ENCODE measurements at regions not wholly inside any gene's neighbourhood (a gene's known extent, or its start where the extent isn't known, plus 50 kb on each side); places are given as distances from the start of the nearest gene placed in this dataset.

DNA sequence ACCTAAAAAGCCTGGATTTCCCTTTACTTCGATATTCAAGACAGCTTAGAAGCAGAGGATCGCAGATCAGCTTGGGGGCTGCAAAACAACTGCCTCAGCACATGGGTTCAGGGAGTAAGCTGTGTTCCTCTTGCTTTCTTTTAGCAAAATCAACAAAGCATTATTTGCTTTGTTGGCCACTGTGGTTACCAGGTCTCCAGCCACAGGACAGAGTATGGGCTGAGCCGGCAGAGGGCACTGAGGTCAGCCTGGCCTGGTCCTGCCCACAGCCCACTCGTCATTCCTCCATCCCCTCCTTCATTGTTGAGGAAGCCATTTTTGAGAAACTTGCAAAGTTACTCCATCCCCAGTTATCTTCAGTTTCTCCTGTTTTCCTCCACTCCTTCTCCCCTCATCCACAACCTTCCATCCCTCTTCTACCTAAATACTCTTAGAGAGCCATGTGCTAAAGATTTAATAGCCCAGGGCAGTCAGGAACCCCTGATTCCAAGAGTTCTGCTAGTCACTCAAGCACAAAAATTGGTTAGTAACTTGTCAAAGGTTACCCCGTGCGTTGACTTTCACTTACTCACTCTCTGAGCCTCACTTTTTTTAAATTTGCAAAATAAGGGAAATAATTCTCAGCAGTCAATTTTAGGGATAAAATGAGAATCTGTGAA is 60.0 kb upstream of the HES1 start:
- no peak overlapping the region for H3K27ac Mint-ChIP-seq
- Histone ChIP-seq H3K27me3 (ENCODE audit: insufficient read depth) (peaks cover 21% of the 10 kb centered on the region), H2AFZ (peak overlapping the region; percentile 69; the same call in 1 of the 2 replicates), H3F3A (replicated peaks; ENCODE audit: low read depth) (0 out of 2 replicates have a peak, but pooled peaks cover 3% of the 10 kb centered on the region), H3K79me2 (replicated peaks; ENCODE audit: insufficient read depth) (no peaks in the 10 kb centered on the region), H3K4me2 (no peak overlapping the region), H3K4me3 (no peak overlapping the region), H3K27ac (ENCODE audit: low read depth) (no peak overlapping the region), H3K4me1 (ENCODE audit: insufficient read depth) (no peaks in the 10 kb centered on the region; the same call in 1 of the 2 replicates), H3K9me2 (ENCODE audit: insufficient read depth) (0 out of 2 replicates have a peak, but pooled peaks cover 3% of the 10 kb centered on the region), H4K20me1 (replicated peaks; ENCODE audit: insufficient read depth) (no peaks in the 10 kb centered on the region), H3K36me3 (ENCODE audit: insufficient read depth) (no peaks in the 10 kb centered on the region)
- TF ChIP-seq POLR2AphosphoS5 (IDR thresholded peaks at IDR 0.05; ENCODE audit: low read depth) (no peak), CREB1 (CRISPR knock-in tag; IDR thresholded peaks at IDR 0.05; ENCODE audit: low read depth) (no peak), EZH2phosphoT487 (IDR thresholded peaks at IDR 0.05; ENCODE audit: unreplicated experiment) (no peak), EZH2 (IDR thresholded peaks at IDR 0.05; ENCODE audit: low read depth, unreplicated experiment) (no peak), ZNF331 (CRISPR knock-in tag; IDR thresholded peaks at IDR 0.05; ENCODE audit: low read depth) (no peak), ZNF114 (CRISPR knock-in tag; IDR thresholded peaks at IDR 0.05) (no peak), STAT1 (IDR thresholded peaks at IDR 0.05; ENCODE audit: unreplicated experiment) (no peak), JUNB (IDR thresholded peaks at IDR 0.05; ENCODE audit: unreplicated experiment) (no peak), NANOG (IDR thresholded peaks at IDR 0.05; ENCODE audit: borderline replicate concordance) (no peak)
- TF ChIP-seq, protein P1, sequence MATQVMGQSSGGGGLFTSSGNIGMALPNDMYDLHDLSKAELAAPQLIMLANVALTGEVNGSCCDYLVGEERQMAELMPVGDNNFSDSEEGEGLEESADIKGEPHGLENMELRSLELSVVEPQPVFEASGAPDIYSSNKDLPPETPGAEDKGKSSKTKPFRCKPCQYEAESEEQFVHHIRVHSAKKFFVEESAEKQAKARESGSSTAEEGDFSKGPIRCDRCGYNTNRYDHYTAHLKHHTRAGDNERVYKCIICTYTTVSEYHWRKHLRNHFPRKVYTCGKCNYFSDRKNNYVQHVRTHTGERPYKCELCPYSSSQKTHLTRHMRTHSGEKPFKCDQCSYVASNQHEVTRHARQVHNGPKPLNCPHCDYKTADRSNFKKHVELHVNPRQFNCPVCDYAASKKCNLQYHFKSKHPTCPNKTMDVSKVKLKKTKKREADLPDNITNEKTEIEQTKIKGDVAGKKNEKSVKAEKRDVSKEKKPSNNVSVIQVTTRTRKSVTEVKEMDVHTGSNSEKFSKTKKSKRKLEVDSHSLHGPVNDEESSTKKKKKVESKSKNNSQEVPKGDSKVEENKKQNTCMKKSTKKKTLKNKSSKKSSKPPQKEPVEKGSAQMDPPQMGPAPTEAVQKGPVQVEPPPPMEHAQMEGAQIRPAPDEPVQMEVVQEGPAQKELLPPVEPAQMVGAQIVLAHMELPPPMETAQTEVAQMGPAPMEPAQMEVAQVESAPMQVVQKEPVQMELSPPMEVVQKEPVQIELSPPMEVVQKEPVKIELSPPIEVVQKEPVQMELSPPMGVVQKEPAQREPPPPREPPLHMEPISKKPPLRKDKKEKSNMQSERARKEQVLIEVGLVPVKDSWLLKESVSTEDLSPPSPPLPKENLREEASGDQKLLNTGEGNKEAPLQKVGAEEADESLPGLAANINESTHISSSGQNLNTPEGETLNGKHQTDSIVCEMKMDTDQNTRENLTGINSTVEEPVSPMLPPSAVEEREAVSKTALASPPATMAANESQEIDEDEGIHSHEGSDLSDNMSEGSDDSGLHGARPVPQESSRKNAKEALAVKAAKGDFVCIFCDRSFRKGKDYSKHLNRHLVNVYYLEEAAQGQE (IDR thresholded peaks at IDR 0.05; ENCODE audit: unreplicated experiment): no peak
- TF ChIP-seq, protein P2, sequence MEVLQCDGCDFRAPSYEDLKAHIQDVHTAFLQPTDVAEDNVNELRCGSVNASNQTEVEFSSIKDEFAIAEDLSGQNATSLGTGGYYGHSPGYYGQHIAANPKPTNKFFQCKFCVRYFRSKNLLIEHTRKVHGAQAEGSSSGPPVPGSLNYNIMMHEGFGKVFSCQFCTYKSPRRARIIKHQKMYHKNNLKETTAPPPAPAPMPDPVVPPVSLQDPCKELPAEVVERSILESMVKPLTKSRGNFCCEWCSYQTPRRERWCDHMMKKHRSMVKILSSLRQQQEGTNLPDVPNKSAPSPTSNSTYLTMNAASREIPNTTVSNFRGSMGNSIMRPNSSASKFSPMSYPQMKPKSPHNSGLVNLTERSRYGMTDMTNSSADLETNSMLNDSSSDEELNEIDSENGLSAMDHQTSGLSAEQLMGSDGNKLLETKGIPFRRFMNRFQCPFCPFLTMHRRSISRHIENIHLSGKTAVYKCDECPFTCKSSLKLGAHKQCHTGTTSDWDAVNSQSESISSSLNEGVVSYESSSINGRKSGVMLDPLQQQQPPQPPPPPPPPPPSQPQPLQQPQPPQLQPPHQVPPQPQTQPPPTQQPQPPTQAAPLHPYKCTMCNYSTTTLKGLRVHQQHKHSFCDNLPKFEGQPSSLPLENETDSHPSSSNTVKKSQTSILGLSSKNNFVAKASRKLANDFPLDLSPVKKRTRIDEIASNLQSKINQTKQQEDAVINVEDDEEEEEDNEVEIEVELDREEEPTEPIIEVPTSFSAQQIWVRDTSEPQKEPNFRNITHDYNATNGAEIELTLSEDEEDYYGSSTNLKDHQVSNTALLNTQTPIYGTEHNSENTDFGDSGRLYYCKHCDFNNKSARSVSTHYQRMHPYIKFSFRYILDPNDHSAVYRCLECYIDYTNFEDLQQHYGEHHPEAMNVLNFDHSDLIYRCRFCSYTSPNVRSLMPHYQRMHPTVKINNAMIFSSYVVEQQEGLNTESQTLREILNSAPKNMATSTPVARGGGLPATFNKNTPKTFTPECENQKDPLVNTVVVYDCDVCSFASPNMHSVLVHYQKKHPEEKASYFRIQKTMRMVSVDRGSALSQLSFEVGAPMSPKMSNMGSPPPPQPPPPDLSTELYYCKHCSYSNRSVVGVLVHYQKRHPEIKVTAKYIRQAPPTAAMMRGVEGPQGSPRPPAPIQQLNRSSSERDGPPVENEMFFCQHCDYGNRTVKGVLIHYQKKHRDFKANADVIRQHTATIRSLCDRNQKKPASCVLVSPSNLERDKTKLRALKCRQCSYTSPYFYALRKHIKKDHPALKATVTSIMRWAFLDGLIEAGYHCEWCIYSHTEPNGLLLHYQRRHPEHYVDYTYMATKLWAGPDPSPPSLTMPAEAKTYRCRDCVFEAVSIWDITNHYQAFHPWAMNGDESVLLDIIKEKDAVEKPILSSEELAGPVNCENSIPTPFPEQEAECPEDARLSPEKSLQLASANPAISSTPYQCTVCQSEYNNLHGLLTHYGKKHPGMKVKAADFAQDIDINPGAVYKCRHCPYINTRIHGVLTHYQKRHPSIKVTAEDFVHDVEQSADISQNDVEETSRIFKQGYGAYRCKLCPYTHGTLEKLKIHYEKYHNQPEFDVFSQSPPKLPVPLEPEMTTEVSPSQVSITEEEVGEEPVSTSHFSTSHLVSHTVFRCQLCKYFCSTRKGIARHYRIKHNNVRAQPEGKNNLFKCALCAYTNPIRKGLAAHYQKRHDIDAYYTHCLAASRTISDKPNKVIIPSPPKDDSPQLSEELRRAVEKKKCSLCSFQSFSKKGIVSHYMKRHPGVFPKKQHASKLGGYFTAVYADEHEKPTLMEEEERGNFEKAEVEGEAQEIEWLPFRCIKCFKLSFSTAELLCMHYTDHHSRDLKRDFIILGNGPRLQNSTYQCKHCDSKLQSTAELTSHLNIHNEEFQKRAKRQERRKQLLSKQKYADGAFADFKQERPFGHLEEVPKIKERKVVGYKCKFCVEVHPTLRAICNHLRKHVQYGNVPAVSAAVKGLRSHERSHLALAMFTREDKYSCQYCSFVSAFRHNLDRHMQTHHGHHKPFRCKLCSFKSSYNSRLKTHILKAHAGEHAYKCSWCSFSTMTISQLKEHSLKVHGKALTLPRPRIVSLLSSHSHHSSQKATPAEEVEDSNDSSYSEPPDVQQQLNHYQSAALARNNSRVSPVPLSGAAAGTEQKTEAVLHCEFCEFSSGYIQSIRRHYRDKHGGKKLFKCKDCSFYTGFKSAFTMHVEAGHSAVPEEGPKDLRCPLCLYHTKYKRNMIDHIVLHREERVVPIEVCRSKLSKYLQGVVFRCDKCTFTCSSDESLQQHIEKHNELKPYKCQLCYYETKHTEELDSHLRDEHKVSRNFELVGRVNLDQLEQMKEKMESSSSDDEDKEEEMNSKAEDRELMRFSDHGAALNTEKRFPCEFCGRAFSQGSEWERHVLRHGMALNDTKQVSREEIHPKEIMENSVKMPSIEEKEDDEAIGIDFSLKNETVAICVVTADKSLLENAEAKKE (CRISPR knock-in tag; IDR thresholded peaks at IDR 0.05): no peak
- TF ChIP-seq, protein P3, sequence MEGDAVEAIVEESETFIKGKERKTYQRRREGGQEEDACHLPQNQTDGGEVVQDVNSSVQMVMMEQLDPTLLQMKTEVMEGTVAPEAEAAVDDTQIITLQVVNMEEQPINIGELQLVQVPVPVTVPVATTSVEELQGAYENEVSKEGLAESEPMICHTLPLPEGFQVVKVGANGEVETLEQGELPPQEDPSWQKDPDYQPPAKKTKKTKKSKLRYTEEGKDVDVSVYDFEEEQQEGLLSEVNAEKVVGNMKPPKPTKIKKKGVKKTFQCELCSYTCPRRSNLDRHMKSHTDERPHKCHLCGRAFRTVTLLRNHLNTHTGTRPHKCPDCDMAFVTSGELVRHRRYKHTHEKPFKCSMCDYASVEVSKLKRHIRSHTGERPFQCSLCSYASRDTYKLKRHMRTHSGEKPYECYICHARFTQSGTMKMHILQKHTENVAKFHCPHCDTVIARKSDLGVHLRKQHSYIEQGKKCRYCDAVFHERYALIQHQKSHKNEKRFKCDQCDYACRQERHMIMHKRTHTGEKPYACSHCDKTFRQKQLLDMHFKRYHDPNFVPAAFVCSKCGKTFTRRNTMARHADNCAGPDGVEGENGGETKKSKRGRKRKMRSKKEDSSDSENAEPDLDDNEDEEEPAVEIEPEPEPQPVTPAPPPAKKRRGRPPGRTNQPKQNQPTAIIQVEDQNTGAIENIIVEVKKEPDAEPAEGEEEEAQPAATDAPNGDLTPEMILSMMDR (conservative IDR thresholded peaks at IDR 0.05; ENCODE audit: low read depth in 2 of 2): no peak
- TF ChIP-seq, protein P4, sequence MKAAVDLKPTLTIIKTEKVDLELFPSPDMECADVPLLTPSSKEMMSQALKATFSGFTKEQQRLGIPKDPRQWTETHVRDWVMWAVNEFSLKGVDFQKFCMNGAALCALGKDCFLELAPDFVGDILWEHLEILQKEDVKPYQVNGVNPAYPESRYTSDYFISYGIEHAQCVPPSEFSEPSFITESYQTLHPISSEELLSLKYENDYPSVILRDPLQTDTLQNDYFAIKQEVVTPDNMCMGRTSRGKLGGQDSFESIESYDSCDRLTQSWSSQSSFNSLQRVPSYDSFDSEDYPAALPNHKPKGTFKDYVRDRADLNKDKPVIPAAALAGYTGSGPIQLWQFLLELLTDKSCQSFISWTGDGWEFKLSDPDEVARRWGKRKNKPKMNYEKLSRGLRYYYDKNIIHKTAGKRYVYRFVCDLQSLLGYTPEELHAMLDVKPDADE (IDR thresholded peaks at IDR 0.05): no peak
- no peak overlapping the region for H3K4me3 Mint-ChIP-seq
- DNase-seq (ENCODE audit: low spot score): no peak
- no peaks in the 10 kb centered on the region for H3K36me3 Mint-ChIP-seq (ENCODE audit: low read depth)
- H3K9me3 Mint-ChIP-seq: no peaks in the 10 kb centered on the region
- peaks cover 9% of the 10 kb centered on the region for H3K27me3 Mint-ChIP-seq (ENCODE audit: insufficient read depth, low read depth, poor library complexity)
- peaks cover 16% of the 10 kb centered on the region for H3K4me1 Mint-ChIP-seq
- ATAC-seq: no peak
